Keratinocyte (primary cell): ENCODE measurements at regions not wholly inside any gene's neighbourhood (a gene's known extent, or its start where the extent isn't known, plus 50 kb on each side); places are given as distances from the start of the nearest gene placed in this dataset.

Source experiments
- CTCF ChIP-seq, 3 experiments: IDR thresholded peaks in 1 of 3; conservative IDR thresholded peaks in 1 of 3; optimal IDR thresholded peaks in 1 of 3; 2 replicates in 2 of 3; 3 replicates in 1 of 3; pipeline versions ENCODE3 to v1.5.1; 2011; ENCODE audit warnings: low read length in 3 of 3, mild to moderate bottlenecking in 3 of 3, moderate library complexity in 2 of 3, control low read depth in 1 of 3, inconsistent platforms in 1 of 3; ENCODE audit not compliant: insufficient read depth in 2 of 3; ENCODE audit errors: extremely low read depth in 1 of 3
- EZH2 ChIP-seq: IDR thresholded peaks from one replicate; pipeline ENCODE4 v1.6.1; 2012; ENCODE audit warnings: inconsistent platforms, mild to moderate bottlenecking, low read length, moderate library complexity

GRCh38 chr1:54493608-54494007 lies 54.4 kb upstream of the ACOT11 start:
- TF ChIP-seq CTCF (optimal IDR thresholded peaks at IDR 0.05 in 1 of 3, IDR thresholded peaks at IDR 0.05 in 1 of 3, conservative IDR thresholded peaks at IDR 0.05 in 1 of 3; ENCODE audit: extremely low read depth in 1 of 3, insufficient read depth in 2 of 3, low read length in 3 of 3) (no peak), EZH2 (no peak)
